Brain microvascular endothelial cell (primary cell): ENCODE measurements at regions not wholly inside any gene's neighbourhood (a gene's known extent, or its start where the extent isn't known, plus 50 kb on each side); places are given as distances from the start of the nearest gene placed in this dataset.

Source experiments
- DNase-seq: peaks from one replicate; pipeline ENCODE4 v3.0.0-alpha.2; 2020
- H3K27ac ChIP-seq: fragments of 250-450 bp; sonication (Bioruptor Pico); 2 replicates; pipeline ENCODE4 v1.5.1; 2020; ENCODE audit warnings: mild to moderate bottlenecking, moderate library complexity
- H3K27me3 ChIP-seq: fragments of 250-450 bp; sonication (Bioruptor Pico); replicated peaks from 2 replicates; pipeline ENCODE4 v1.5.1; 2020; ENCODE audit warnings: mild to moderate bottlenecking
- H3K36me3 ChIP-seq: fragments of 250-450 bp; sonication (Bioruptor Pico); replicated peaks from 2 replicates; pipeline ENCODE4 v1.5.1; 2020; ENCODE audit warnings: mild to moderate bottlenecking
- H3K4me3 ChIP-seq: 2 replicates; pipeline ENCODE4 v1.5.1; 2011; ENCODE audit warnings: low read depth, mild to moderate bottlenecking, control low read depth, low read length, moderate library complexity
- CTCF ChIP-seq: IDR thresholded peaks from 2 replicates; pipeline ENCODE4 v1.5.1; 2011; ENCODE audit warnings: low read depth, mild to moderate bottlenecking, moderate library complexity, low read length, control low read depth, inconsistent platforms; ENCODE audit errors: missing control alignments
- in situ Hi-C: cut with HindIII; loops from 2 replicates; pipeline ENCODE4 v1.10.0; 2017; ENCODE audit warnings: low sequenced_read_pairs, low pct_ligation_motif_present

- DNase-seq: no peak
- Histone ChIP-seq H3K36me3 (no peaks in the 10 kb centered on the region), H3K27me3 (no peaks in the 10 kb centered on the region), H3K4me3 (no peak overlapping the region), H3K27ac (no peak overlapping the region)
- no peak for TF ChIP-seq CTCF
- in situ Hi-C loops: no loop called here
Measured at GRCh38 chr13:72174549-72174948, 307.5 kb upstream of the DACH1 start.

GRCh38 chr13:72170571-72170970 lies 303.6 kb upstream of the DACH1 start:
- in situ Hi-C loops: no loop called here
- no peak for DNase-seq
- no peak overlapping the region for H3K27ac ChIP-seq

GRCh38 chr13:72168126-72168855 lies 301.3 kb upstream of the DACH1 start:
- Histone ChIP-seq H3K27me3 (no peaks in the 10 kb centered on the region), H3K27ac (no peak overlapping the region), H3K36me3 (no peaks in the 10 kb centered on the region), H3K4me3 (no peak overlapping the region)
- no peak for TF ChIP-seq CTCF
- in situ Hi-C loops: no loop called here
- no peak for DNase-seq

More at GRCh38 chr13:72170571-72170970, 303.6 kb upstream of the DACH1 start:
- H3K4me3 ChIP-seq: no peak overlapping the region
- no peaks in the 10 kb centered on the region for H3K36me3 ChIP-seq
- no peak for TF ChIP-seq CTCF
- H3K27me3 ChIP-seq: no peaks in the 10 kb centered on the region

- no peak for DNase-seq
- in situ Hi-C loops: no loop called here
- Histone ChIP-seq H3K27me3 (no peaks in the 10 kb centered on the region), H3K27ac (no peak overlapping the region), H3K36me3 (no peaks in the 10 kb centered on the region), H3K4me3 (no peak overlapping the region)
- TF ChIP-seq CTCF: no peak
Measured at GRCh38 chr13:72166102-72166650, 299.2 kb upstream of the DACH1 start.

GRCh38 chr13:72165276-72165675 lies 298.3 kb upstream of the DACH1 start:
- in situ Hi-C loops: no loop called here
- no peak for DNase-seq
- no peaks in the 10 kb centered on the region for H3K27me3 ChIP-seq
- H3K4me3 ChIP-seq: no peak overlapping the region
- H3K36me3 ChIP-seq: no peaks in the 10 kb centered on the region
- no peak overlapping the region for H3K27ac ChIP-seq
- no peak for TF ChIP-seq CTCF
